ENCODE measurements at regions not wholly inside any gene's neighbourhood (a gene's known extent, or its start where the extent isn't known, plus 50 kb on each side); places are given as distances from the start of the nearest gene placed in this dataset.

GRCh38 chr6:141666187-141666586 is 466.5 kb upstream of the GJE1 start:
- H3K27ac ChIP-seq (ENCODE audit: poor library complexity, severe bottlenecking) = no peak overlapping the region
- H3K27me3 ChIP-seq (ENCODE audit: insufficient read depth, poor library complexity, severe bottlenecking) = no peaks in the 10 kb centered on the region
- H3K36me3 ChIP-seq (ENCODE audit: low read depth) = no peaks in the 10 kb centered on the region
- H3K4me3 ChIP-seq (ENCODE audit: severe bottlenecking) = no peak overlapping the region
- no peak for DNase-seq (ENCODE audit: low spot score)
- H3K9me3 ChIP-seq (ENCODE audit: severe bottlenecking) = no peaks in the 10 kb centered on the region
- TF ChIP-seq, protein P1, sequence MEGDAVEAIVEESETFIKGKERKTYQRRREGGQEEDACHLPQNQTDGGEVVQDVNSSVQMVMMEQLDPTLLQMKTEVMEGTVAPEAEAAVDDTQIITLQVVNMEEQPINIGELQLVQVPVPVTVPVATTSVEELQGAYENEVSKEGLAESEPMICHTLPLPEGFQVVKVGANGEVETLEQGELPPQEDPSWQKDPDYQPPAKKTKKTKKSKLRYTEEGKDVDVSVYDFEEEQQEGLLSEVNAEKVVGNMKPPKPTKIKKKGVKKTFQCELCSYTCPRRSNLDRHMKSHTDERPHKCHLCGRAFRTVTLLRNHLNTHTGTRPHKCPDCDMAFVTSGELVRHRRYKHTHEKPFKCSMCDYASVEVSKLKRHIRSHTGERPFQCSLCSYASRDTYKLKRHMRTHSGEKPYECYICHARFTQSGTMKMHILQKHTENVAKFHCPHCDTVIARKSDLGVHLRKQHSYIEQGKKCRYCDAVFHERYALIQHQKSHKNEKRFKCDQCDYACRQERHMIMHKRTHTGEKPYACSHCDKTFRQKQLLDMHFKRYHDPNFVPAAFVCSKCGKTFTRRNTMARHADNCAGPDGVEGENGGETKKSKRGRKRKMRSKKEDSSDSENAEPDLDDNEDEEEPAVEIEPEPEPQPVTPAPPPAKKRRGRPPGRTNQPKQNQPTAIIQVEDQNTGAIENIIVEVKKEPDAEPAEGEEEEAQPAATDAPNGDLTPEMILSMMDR (IDR thresholded peaks at IDR 0.05; ENCODE audit: poor library complexity, severe bottlenecking) = no peak
- H3K4me1 ChIP-seq (ENCODE audit: insufficient read depth, poor library complexity, severe bottlenecking) = no peaks in the 10 kb centered on the region
- ATAC-seq (ENCODE audit: low read depth) = no peak

DNA sequence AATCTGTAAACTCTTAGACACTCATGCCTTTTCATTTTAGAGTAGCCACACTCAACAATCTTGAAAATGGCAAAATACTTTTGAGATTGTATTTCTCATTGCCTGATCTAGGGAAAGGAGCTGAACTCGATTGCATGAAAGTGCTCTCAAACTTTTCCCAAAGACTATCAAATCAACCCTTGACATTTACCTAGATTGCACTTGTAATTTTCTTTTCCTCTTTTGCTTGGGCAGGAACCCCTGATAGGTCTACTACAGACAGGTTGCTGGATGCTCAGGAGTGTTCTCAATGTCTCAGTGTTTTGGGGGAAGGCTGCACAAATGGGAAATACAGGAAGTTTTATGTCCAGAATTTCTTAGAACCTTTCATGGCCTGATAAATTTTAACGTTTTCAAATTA is 468.0 kb upstream of the GJE1 start:
- Histone ChIP-seq H3K4me1 (ENCODE audit: insufficient read depth, poor library complexity, severe bottlenecking) (no peaks in the 10 kb centered on the region), H3K9me3 (ENCODE audit: severe bottlenecking) (no peaks in the 10 kb centered on the region), H3K4me3 (ENCODE audit: severe bottlenecking) (no peak overlapping the region), H3K27me3 (ENCODE audit: insufficient read depth, poor library complexity, severe bottlenecking) (no peaks in the 10 kb centered on the region), H3K36me3 (ENCODE audit: low read depth) (no peaks in the 10 kb centered on the region), H3K27ac (ENCODE audit: poor library complexity, severe bottlenecking) (no peak overlapping the region)
- ATAC-seq (ENCODE audit: low read depth) (no peak), DNase-seq (ENCODE audit: low spot score) (no peak)
- TF ChIP-seq, protein P1 (IDR thresholded peaks at IDR 0.05; ENCODE audit: poor library complexity, severe bottlenecking) = no peak

- H3K27me3 ChIP-seq (ENCODE audit: insufficient read depth, poor library complexity, severe bottlenecking) = no peaks in the 10 kb centered on the region
- no peak for ATAC-seq (ENCODE audit: low read depth)
- H3K36me3 ChIP-seq (ENCODE audit: low read depth) = no peaks in the 10 kb centered on the region
- no peak overlapping the region for H3K27ac ChIP-seq (ENCODE audit: poor library complexity, severe bottlenecking)
- H3K4me3 ChIP-seq (ENCODE audit: severe bottlenecking) = no peak overlapping the region
- no peaks in the 10 kb centered on the region for H3K4me1 ChIP-seq (ENCODE audit: insufficient read depth, poor library complexity, severe bottlenecking)
- H3K9me3 ChIP-seq (ENCODE audit: severe bottlenecking) = no peaks in the 10 kb centered on the region
- TF ChIP-seq, protein P1 (IDR thresholded peaks at IDR 0.05; ENCODE audit: poor library complexity, severe bottlenecking) = no peak
- no peak for DNase-seq (ENCODE audit: low spot score)
These were observed 473.1 kb upstream of the GJE1 start for GRCh38 chr6:141659582-141659981.

DNA sequence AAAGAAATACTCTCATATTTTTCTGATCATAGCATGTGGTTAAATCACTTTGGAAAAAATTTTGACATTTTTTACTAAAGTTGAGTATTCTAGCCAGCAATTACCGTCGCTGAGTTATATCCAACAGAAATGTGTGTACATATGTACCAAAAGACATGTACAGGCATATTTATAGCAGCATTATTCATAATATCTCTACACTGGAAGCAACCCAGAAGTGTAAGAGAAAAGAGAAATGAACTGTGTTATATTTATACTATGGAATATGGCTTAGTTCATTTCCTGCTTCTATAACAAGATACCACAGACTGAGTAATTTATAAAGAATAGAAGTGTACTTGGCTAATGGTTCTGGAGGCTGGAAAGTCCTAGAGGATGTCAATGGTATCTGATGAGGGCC is 474.0 kb upstream of the GJE1 start:
- no peak overlapping the region for H3K27ac ChIP-seq (ENCODE audit: poor library complexity, severe bottlenecking)
- TF ChIP-seq, protein P1 (IDR thresholded peaks at IDR 0.05; ENCODE audit: poor library complexity, severe bottlenecking) = no peak
- DNase-seq (ENCODE audit: low spot score) = no peak

GRCh38 chr6:141657812-141658211 is 474.9 kb upstream of the GJE1 start:
- TF ChIP-seq, protein P1 (IDR thresholded peaks at IDR 0.05; ENCODE audit: poor library complexity, severe bottlenecking) = no peak
- ATAC-seq (ENCODE audit: low read depth) = no peak

More for the DNA sequence above, 474.0 kb upstream of the GJE1 start:
- no peak for ATAC-seq (ENCODE audit: low read depth)
- H3K36me3 ChIP-seq (ENCODE audit: low read depth) = no peaks in the 10 kb centered on the region
- no peak overlapping the region for H3K4me3 ChIP-seq (ENCODE audit: severe bottlenecking)
- H3K27me3 ChIP-seq (ENCODE audit: insufficient read depth, poor library complexity, severe bottlenecking) = no peaks in the 10 kb centered on the region
- no peaks in the 10 kb centered on the region for H3K9me3 ChIP-seq (ENCODE audit: severe bottlenecking)
- no peaks in the 10 kb centered on the region for H3K4me1 ChIP-seq (ENCODE audit: insufficient read depth, poor library complexity, severe bottlenecking)

More at GRCh38 chr6:141657812-141658211, 474.9 kb upstream of the GJE1 start:
- Histone ChIP-seq H3K27ac (ENCODE audit: poor library complexity, severe bottlenecking) (no peak overlapping the region), H3K36me3 (ENCODE audit: low read depth) (no peaks in the 10 kb centered on the region), H3K4me1 (ENCODE audit: insufficient read depth, poor library complexity, severe bottlenecking) (no peaks in the 10 kb centered on the region), H3K9me3 (ENCODE audit: severe bottlenecking) (no peaks in the 10 kb centered on the region), H3K27me3 (ENCODE audit: insufficient read depth, poor library complexity, severe bottlenecking) (no peaks in the 10 kb centered on the region), H3K4me3 (ENCODE audit: severe bottlenecking) (no peak overlapping the region)
- DNase-seq (ENCODE audit: low spot score) = no peak

Measured in RWPE2 (cell line).